ENCODE measurements at regions not wholly inside any gene's neighbourhood (a gene's known extent, or its start where the extent isn't known, plus 50 kb on each side); places are given as distances from the start of the nearest gene placed in this dataset.

DNA sequence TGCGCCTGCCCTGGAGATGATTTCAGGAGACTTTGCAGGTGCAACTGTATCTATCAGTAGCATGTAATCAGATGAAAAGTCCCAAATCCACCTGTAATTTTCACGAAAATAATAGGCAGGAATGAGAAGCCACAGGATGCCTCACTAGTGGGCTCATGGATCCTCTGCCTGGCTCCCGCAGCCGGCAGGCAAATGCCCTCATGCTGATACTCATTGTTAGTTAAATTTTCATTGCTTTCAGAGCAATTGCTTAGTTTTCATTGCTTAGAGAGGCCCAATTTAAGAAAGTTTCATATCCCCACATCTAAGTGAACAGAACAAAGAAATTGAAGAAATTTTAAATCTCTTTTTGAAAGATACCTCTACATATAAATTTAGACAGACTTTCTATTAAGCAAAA, 57.6 kb upstream of the CTDP1 start:
- POLR2A ChIA-PET, result no interaction called here
- CTCF ChIA-PET, result no interaction called here

More for the DNA sequence above, 57.6 kb upstream of the CTDP1 start:
- Histone ChIP-seq H3K9me2 (ENCODE audit: insufficient read depth) (no peaks in the 10 kb centered on the region), H3K27ac (ENCODE audit: low read depth, low read length) (no peak overlapping the region), H4K20me1 (ENCODE audit: insufficient read depth) (no peaks in the 10 kb centered on the region), H3K9me3 (ENCODE audit: control insufficient read depth in 1 of 2, insufficient read depth in 1 of 2, low read depth in 1 of 2, low read length in 2 of 2) (no peaks in the 10 kb centered on the region), H3K27me3 (ENCODE audit: insufficient read depth, low read length) (no peaks in the 10 kb centered on the region; the same call in 1 of the 2 replicates), H3K4me2 (ENCODE audit: low read length) (no peak overlapping the region), H3K9ac (ENCODE audit: low read length) (no peak overlapping the region), H3K4me1 (ENCODE audit: control insufficient read depth in 1 of 2, insufficient read depth in 2 of 2, low read length in 2 of 2) (no peaks in the 10 kb centered on the region), H3K79me2 (ENCODE audit: insufficient read depth, low read length) (no peaks in the 10 kb centered on the region), H3K4me3 (replicated peaks in 1 of 2; ENCODE audit: low read depth in 1 of 2, low read length in 2 of 2) (no peak overlapping the region), H2AFZ (ENCODE audit: low read depth, low read length, poor library complexity, severe bottlenecking) (no peak overlapping the region), H3K36me3 (ENCODE audit: control insufficient read depth in 1 of 2, insufficient read depth in 2 of 2, low read length in 2 of 2) (no peaks in the 10 kb centered on the region)
- TF ChIP-seq EZH2 (IDR thresholded peaks at IDR 0.05) (no peak), RAD21 (IDR thresholded peaks at IDR 0.05; ENCODE audit: low read depth) (no peak), SP1 (IDR thresholded peaks at IDR 0.05; ENCODE audit: low read depth) (no peak), CEBPB (IDR thresholded peaks at IDR 0.05; ENCODE audit: low read depth) (no peak), YY1 (IDR thresholded peaks at IDR 0.05; ENCODE audit: extremely low read depth, insufficient replicate concordance, low read depth, low read length) (no peak), FOSL1 (IDR thresholded peaks at IDR 0.05; ENCODE audit: low read depth) (no peak), JUND (IDR thresholded peaks at IDR 0.05) (no peak)
- TF ChIP-seq, protein P1, sequence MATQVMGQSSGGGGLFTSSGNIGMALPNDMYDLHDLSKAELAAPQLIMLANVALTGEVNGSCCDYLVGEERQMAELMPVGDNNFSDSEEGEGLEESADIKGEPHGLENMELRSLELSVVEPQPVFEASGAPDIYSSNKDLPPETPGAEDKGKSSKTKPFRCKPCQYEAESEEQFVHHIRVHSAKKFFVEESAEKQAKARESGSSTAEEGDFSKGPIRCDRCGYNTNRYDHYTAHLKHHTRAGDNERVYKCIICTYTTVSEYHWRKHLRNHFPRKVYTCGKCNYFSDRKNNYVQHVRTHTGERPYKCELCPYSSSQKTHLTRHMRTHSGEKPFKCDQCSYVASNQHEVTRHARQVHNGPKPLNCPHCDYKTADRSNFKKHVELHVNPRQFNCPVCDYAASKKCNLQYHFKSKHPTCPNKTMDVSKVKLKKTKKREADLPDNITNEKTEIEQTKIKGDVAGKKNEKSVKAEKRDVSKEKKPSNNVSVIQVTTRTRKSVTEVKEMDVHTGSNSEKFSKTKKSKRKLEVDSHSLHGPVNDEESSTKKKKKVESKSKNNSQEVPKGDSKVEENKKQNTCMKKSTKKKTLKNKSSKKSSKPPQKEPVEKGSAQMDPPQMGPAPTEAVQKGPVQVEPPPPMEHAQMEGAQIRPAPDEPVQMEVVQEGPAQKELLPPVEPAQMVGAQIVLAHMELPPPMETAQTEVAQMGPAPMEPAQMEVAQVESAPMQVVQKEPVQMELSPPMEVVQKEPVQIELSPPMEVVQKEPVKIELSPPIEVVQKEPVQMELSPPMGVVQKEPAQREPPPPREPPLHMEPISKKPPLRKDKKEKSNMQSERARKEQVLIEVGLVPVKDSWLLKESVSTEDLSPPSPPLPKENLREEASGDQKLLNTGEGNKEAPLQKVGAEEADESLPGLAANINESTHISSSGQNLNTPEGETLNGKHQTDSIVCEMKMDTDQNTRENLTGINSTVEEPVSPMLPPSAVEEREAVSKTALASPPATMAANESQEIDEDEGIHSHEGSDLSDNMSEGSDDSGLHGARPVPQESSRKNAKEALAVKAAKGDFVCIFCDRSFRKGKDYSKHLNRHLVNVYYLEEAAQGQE (IDR thresholded peaks at IDR 0.05; ENCODE audit: low read depth), result no peak
- no peak for ATAC-seq
- DNase-seq (ENCODE audit: low read depth, low spot score), result no peak
- intact Hi-C loops (cut with micrococcal nuclease), result no loop called here
- RAD21 ChIA-PET (ENCODE audit: low non-redundant PET in 1 of 2, low total read pairs in 2 of 2, uncharacterized antibody in 2 of 2, unreplicated experiment in 2 of 2), result no interaction called here
- no TSS peak for BruUV-seq (replicated peaks)
